K562 (cell line): ENCODE measurements at regions not wholly inside any gene's neighbourhood (a gene's known extent, or its start where the extent isn't known, plus 50 kb on each side); places are given as distances from the start of the nearest gene placed in this dataset.

Experiments used
- CBFB ChIP-seq: sonication (generic); formaldehyde crosslinking; IDR thresholded peaks from 2 replicates; pipeline ENCODE4 v1.4.0; 2020; ENCODE audit warnings: mild to moderate bottlenecking, missing genetic modification reagents
- CBX8 ChIP-seq: fragments of 200-600 bp; sonication (generic); IDR thresholded peaks from 2 replicates; pipeline ENCODE4 v1.6.1; 2012; ENCODE audit warnings: borderline replicate concordance, mixed run types, low read depth, mild to moderate bottlenecking, moderate library complexity, mixed read lengths, low read length, control low read depth, inconsistent platforms; ENCODE audit not compliant: poor library complexity, severe bottlenecking; ENCODE audit errors: extremely low read depth
- ETV5 ChIP-seq: sonication (generic); formaldehyde crosslinking; IDR thresholded peaks from 2 replicates; pipeline ENCODE4 v1.4.0; 2020; ENCODE audit warnings: low read depth, mild to moderate bottlenecking, missing genetic modification reagents
- LARP7 ChIP-seq: fragments of 450-650 bp; IDR thresholded peaks from 2 replicates; pipeline ENCODE4 v1.6.1; 2016
- REST ChIP-seq, 2 experiments: fragments of 450-650 bp; formaldehyde crosslinking in 1 of 2; IDR thresholded peaks; 2 replicates each; pipeline versions ENCODE4 v1.4.0 to v1.6.1; 2014 to 2020; ENCODE audit warnings: mild to moderate bottlenecking in 2 of 2, borderline replicate concordance in 1 of 2, low read depth in 1 of 2
- SNIP1 ChIP-seq: fragments of 450-650 bp; IDR thresholded peaks from 2 replicates; pipeline ENCODE4 v1.7.1; 2017; ENCODE audit warnings: low read depth, mild to moderate bottlenecking
- ZC3H8 ChIP-seq: fragments of 450-650 bp; IDR thresholded peaks from 2 replicates; pipeline ENCODE4 v1.6.1; 2017
- TF ChIP-seq, protein P1 (sequence below): IDR thresholded peaks from 2 replicates; pipeline ENCODE4 v1.6.1; 2014; ENCODE audit warnings: antibody characterized with exemption

DNA sequence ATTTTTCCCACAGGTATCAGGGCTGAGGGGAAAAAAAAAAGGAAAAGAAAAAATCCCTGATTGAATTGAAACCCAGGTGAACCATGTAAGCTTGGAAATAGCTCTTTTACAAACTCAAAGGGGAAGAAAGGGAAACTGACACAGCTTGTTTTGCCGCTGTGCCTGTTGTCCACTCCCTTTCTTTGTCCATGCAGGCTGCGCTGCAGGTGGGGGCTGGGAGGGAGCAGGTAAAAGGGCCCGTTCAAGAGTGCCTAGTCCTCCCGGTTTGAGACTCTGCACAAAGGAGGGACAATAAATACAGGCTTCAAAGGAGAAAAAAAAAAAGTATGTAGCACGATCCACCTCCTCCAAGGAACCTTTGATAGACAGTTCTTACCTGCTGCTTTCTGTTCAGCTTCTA, 194.8 kb downstream of the GRIN2B start (continued):
- TF ChIP-seq REST (IDR thresholded peaks at IDR 0.05; ENCODE audit: borderline replicate concordance) (no peak), REST (CRISPR knock-in tag; IDR thresholded peaks at IDR 0.05; ENCODE audit: low read depth) (no peak), ETV5 (CRISPR knock-in tag) (no peak), SNIP1 (no peak), LARP7 (no peak), CBFB (no peak), CBX8 (no peak), ZC3H8 (no peak)
- TF ChIP-seq, protein P1, sequence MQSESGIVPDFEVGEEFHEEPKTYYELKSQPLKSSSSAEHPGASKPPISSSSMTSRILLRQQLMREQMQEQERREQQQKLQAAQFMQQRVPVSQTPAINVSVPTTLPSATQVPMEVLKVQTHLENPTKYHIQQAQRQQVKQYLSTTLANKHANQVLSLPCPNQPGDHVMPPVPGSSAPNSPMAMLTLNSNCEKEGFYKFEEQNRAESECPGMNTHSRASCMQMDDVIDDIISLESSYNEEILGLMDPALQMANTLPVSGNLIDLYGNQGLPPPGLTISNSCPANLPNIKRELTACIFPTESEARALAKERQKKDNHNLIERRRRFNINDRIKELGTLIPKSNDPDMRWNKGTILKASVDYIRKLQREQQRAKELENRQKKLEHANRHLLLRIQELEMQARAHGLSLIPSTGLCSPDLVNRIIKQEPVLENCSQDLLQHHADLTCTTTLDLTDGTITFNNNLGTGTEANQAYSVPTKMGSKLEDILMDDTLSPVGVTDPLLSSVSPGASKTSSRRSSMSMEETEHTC, result no peak
